GM18502 (cell line): ENCODE measurements at regions not wholly inside any gene's neighbourhood (a gene's known extent, or its start where the extent isn't known, plus 50 kb on each side); places are given as distances from the start of the nearest gene placed in this dataset.
A peak's percentile ranks its signal among the peaks of the same experiment; 100 is the strongest.
"Not testable (repeated sequence)": the region's sequence is repeated elsewhere in the genome, so short reads cannot be mapped to it uniquely, and the experiment has no call there.

Experiments used
- ATAC-seq: cut with Tn5 transposase; IDR thresholded peaks from one replicate; pipeline ENCODE4 v1.9.1; 2021; ENCODE audit warnings: mild to moderate bottlenecking; ENCODE audit not compliant: unreplicated experiment, poor library complexity

- ATAC-seq: no peak
Measured at GRCh38 chr9:6105738-6106137, 90.3 kb upstream of the RANBP6 start.

GRCh38 chr9:6104406-6104805 is 89.0 kb upstream of the RANBP6 start:
- ATAC-seq: not testable (repeated sequence)

- not testable (repeated sequence) for ATAC-seq
Measured at GRCh38 chr9:6103911-6104310, 88.5 kb upstream of the RANBP6 start.

- ATAC-seq: not testable (repeated sequence)
Measured at GRCh38 chr9:6102336-6102987, 87.0 kb upstream of the RANBP6 start.

- ATAC-seq: not testable (repeated sequence)
Measured at GRCh38 chr9:6101725-6102124, 86.3 kb upstream of the RANBP6 start.

GRCh38 chr9:6099346-6099745 is 83.9 kb upstream of the RANBP6 start:
- ATAC-seq: not testable (repeated sequence)

- no peak for ATAC-seq
Measured at GRCh38 chr9:6098431-6098830, 83.0 kb upstream of the RANBP6 start.

- peak; percentile 48 for ATAC-seq
Measured at GRCh38 chr9:6096821-6097220, 81.4 kb upstream of the RANBP6 start.

- no peak for ATAC-seq
Measured at GRCh38 chr9:6090277-6091210, 75.1 kb upstream of the RANBP6 start.

GRCh38 chr9:6089300-6089699 is 73.9 kb upstream of the RANBP6 start:
- no peak for ATAC-seq

- ATAC-seq: no peak
Measured at GRCh38 chr9:6086006-6086655, 70.7 kb upstream of the RANBP6 start.

GRCh38 chr9:6080154-6080716 is 64.8 kb upstream of the RANBP6 start:
- ATAC-seq: peak; percentile 96

- no peak for ATAC-seq
Measured at GRCh38 chr9:6079386-6079785, 64.0 kb upstream of the RANBP6 start.

- ATAC-seq: no peak
Measured at GRCh38 chr9:6078382-6079105, 63.1 kb upstream of the RANBP6 start.

GRCh38 chr9:6076851-6077250 is 61.4 kb upstream of the RANBP6 start:
- ATAC-seq: no peak

- no peak for ATAC-seq
Measured at GRCh38 chr9:6073731-6074130, 58.3 kb upstream of the RANBP6 start.

- ATAC-seq: no peak
Measured at GRCh38 chr9:6072865-6073264, 57.4 kb upstream of the RANBP6 start.

GRCh38 chr9:6072453-6072852 is 57.0 kb upstream of the RANBP6 start:
- ATAC-seq: no peak

GRCh38 chr9:6068983-6069382 is 53.6 kb upstream of the RANBP6 start:
- ATAC-seq: peak; percentile 97

GRCh38 chr9:6067426-6067825 is 52.0 kb upstream of the RANBP6 start:
- ATAC-seq: no peak
